A673 (cell line): ENCODE measurements at regions not wholly inside any gene's neighbourhood (a gene's known extent, or its start where the extent isn't known, plus 50 kb on each side); places are given as distances from the start of the nearest gene placed in this dataset.

Source experiments
- CTCF ChIP-seq: fragments of 300-800, 200-600 bp; sonication (generic); conservative IDR thresholded peaks from 2 replicates; pipeline ENCODE4 v1.5.1; 2017; ENCODE audit warnings: low read depth, mild to moderate bottlenecking, antibody characterized with exemption, low read length, moderate library complexity, mixed read lengths
- EZH2 ChIP-seq: fragments of 200-600 bp; sonication (generic); IDR thresholded peaks from 2 replicates; pipeline ENCODE4 v1.6.1; 2017; ENCODE audit warnings: borderline replicate concordance, low read depth, mild to moderate bottlenecking, mixed read lengths, antibody characterized with exemption, low read length; ENCODE audit not compliant: poor library complexity, severe bottlenecking

GRCh38 chr6:159418997-159419396 lies 249.8 kb downstream of the FNDC1 start:
- TF ChIP-seq CTCF = no peak
- TF ChIP-seq EZH2 = no peak
